ENCODE measurements at regions not wholly inside any gene's neighbourhood (a gene's known extent, or its start where the extent isn't known, plus 50 kb on each side); places are given as distances from the start of the nearest gene placed in this dataset.

DNA sequence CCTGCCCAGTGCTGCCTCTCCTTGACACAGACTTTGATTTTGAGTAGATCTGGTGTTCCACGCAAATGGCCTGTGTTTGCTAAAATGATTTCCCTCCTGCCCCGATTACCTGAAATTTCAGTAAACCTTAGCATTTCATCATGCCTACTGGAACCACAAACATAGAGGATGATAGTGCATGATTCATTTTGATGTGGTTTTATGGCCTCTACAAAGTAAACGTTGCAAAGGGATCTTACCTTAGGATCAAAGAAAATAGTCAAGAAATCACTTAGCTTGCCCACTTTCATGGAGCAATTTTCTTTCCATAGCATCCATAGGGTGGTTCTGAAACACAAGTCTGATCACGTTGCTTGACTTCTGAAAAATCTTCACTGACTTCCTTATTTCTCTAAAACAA is 524.6 kb upstream of the ATP11B start:
- TF ChIP-seq, protein P1, sequence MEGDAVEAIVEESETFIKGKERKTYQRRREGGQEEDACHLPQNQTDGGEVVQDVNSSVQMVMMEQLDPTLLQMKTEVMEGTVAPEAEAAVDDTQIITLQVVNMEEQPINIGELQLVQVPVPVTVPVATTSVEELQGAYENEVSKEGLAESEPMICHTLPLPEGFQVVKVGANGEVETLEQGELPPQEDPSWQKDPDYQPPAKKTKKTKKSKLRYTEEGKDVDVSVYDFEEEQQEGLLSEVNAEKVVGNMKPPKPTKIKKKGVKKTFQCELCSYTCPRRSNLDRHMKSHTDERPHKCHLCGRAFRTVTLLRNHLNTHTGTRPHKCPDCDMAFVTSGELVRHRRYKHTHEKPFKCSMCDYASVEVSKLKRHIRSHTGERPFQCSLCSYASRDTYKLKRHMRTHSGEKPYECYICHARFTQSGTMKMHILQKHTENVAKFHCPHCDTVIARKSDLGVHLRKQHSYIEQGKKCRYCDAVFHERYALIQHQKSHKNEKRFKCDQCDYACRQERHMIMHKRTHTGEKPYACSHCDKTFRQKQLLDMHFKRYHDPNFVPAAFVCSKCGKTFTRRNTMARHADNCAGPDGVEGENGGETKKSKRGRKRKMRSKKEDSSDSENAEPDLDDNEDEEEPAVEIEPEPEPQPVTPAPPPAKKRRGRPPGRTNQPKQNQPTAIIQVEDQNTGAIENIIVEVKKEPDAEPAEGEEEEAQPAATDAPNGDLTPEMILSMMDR (IDR thresholded peaks at IDR 0.05; ENCODE audit: low read length), result no peak
- TF ChIP-seq EZH2 (IDR thresholded peaks at IDR 0.05; ENCODE audit: borderline replicate concordance, low read length), result no peak

Data from OCI-LY1 (cell line).